Gastrocnemius medialis (tissue), 4 donors: ENCODE measurements at regions not wholly inside any gene's neighbourhood (a gene's known extent, or its start where the extent isn't known, plus 50 kb on each side); places are given as distances from the start of the nearest gene placed in this dataset.

ENCODE experiments used
- ATAC-seq, 2 donors: fragments of 150-250 bp; one replicate each; pipeline ENCODE4 v1.9.1; 2016
- DNase-seq, 2 donors: peaks; one replicate each; pipeline ENCODE4 v3.0.0-alpha.2; 2019
- H3K27ac ChIP-seq, 4 donors: fragments of 200-600 bp; sonication (generic); 1 replicate in 1 of 4; 2 replicates in 3 of 4; pipeline ENCODE4 v1.5.1; 2016 to 2018; ENCODE audit warnings: mild to moderate bottlenecking in 2 of 4, moderate library complexity in 1 of 4
- H3K27me3 ChIP-seq, 3 donors: fragments of 200-600 bp; sonication (generic) in 2 of 3; 1 replicate in 1 of 3; 2 replicates in 2 of 3; pipeline versions ENCODE4 v1.5.1 to v1.6.0; 2016 to 2019; ENCODE audit warnings: mild to moderate bottlenecking in 1 of 3, moderate library complexity in 1 of 3
- H3K36me3 ChIP-seq, 2 donors: fragments of 200-600 bp; sonication (generic) in 1 of 2; one replicate each; pipeline ENCODE4 v1.5.1; 2017 to 2018
- H3K4me1 ChIP-seq, 2 donors: fragments of 200-600 bp; sonication (generic) in 1 of 2; one replicate each; pipeline ENCODE4 v1.5.1; 2016 to 2017; ENCODE audit warnings: mild to moderate bottlenecking in 2 of 2
- H3K4me3 ChIP-seq, 4 donors: fragments of 200-600 bp; sonication (generic) in 3 of 4; 1 replicate in 1 of 4; 2 replicates in 3 of 4; pipeline ENCODE4 v1.5.1; 2016 to 2019; ENCODE audit warnings: mild to moderate bottlenecking in 2 of 4
- H3K9me3 ChIP-seq, 3 donors: fragments of 200-600 bp; sonication (generic) in 2 of 3; 1 replicate in 1 of 3; 2 replicates in 2 of 3; pipeline ENCODE4 v1.5.1; 2016 to 2019
- CTCF ChIP-seq, 5 experiments: fragments of 450-650 bp in 3 of 5; fragments of 200-600 bp in 2 of 5; sonication (generic) in 2 of 5; IDR thresholded peaks in 4 of 5; conservative IDR thresholded peaks in 1 of 5; 1 replicate in 4 of 5; 2 replicates in 1 of 5; pipeline ENCODE4 v1.5.1; 2016 to 2019; ENCODE audit warnings: antibody characterized with exemption in 5 of 5, mild to moderate bottlenecking in 3 of 5, moderate library complexity in 3 of 5
- POLR2A ChIP-seq, 2 donors: fragments of 450-650 bp; IDR thresholded peaks; one replicate each; pipeline ENCODE4 v1.6.1; 2017; ENCODE audit warnings: antibody characterized with exemption in 2 of 2, mild to moderate bottlenecking in 2 of 2, moderate library complexity in 2 of 2
- in situ Hi-C, 4 donors: fragments of 200-750 bp; cut with MboI; loops; one replicate each; pipeline versions ENCODE4 v1.15.0 to v1.8.0; 2017; ENCODE audit warnings: low sequenced_read_pairs in 4 of 4
- intact Hi-C: fragments of 100-400 bp; cut with DNase I; formaldehyde crosslinking; loops from one replicate; pipeline ENCODE4 v1.15.1; 2023; ENCODE audit warnings: low total_unique reads

GRCh38 chr5:40391642-40392041 lies 288.1 kb upstream of the PTGER4 start:
- Histone ChIP-seq H3K27ac (no peak overlapping the region), H3K4me3 (no peak overlapping the region), H3K36me3 (no peaks in the 10 kb centered on the region), H3K9me3 (no peaks in the 10 kb centered on the region), H3K27me3 (no peaks in the 10 kb centered on the region), H3K4me1 (peaks cover 3 to 5% of the 10 kb centered on the region in 2 donors)
- in situ Hi-C loops (loop anchor here in 1 of 4 donors (25.0 kb wide), 1 partner anchor 296 kb away; the partner anchor contains the start of gene PTGER4), intact Hi-C loops (no loop called here)
- TF ChIP-seq CTCF (IDR thresholded peaks at IDR 0.05 in 4 of 5, conservative IDR thresholded peaks at IDR 0.05 in 1 of 5) (no peak), POLR2A (IDR thresholded peaks at IDR 0.05) (no peak)
- DNase-seq (no peak), ATAC-seq (no peak)

GRCh38 chr5:40390281-40391149 lies 289.2 kb upstream of the PTGER4 start:
- TF ChIP-seq CTCF (IDR thresholded peaks at IDR 0.05 in 4 of 5, conservative IDR thresholded peaks at IDR 0.05 in 1 of 5) = no peak
- Histone ChIP-seq H3K4me3 (no peak overlapping the region), H3K27me3 (no peaks in the 10 kb centered on the region), H3K27ac (peak overlapping the region in 1 of 4 donors; percentile 4), H3K36me3 (no peaks in the 10 kb centered on the region), H3K4me1 (peaks cover 3 to 5% of the 10 kb centered on the region in 2 donors), H3K9me3 (no peaks in the 10 kb centered on the region)
- DNase-seq = no peak
- intact Hi-C loops = no loop called here
- in situ Hi-C loops = loop anchor here in 1 of 4 donors (25.0 kb wide), 1 partner anchor 297 kb away; the partner anchor contains the start of gene PTGER4
- ATAC-seq = no peak

GRCh38 chr5:40389591-40389990 lies 290.1 kb upstream of the PTGER4 start:
- Histone ChIP-seq H3K27me3 (no peaks in the 10 kb centered on the region), H3K4me1 (peaks cover 3 to 5% of the 10 kb centered on the region in 2 donors), H3K4me3 (no peak overlapping the region), H3K27ac (no peak overlapping the region), H3K36me3 (no peaks in the 10 kb centered on the region), H3K9me3 (no peaks in the 10 kb centered on the region)
- intact Hi-C loops (no loop called here), in situ Hi-C loops (loop anchor here in 1 of 4 donors (25.0 kb wide), 1 partner anchor 298 kb away; the partner anchor contains the start of gene PTGER4)
- no peak for TF ChIP-seq CTCF (IDR thresholded peaks at IDR 0.05 in 4 of 5, conservative IDR thresholded peaks at IDR 0.05 in 1 of 5)
- TF ChIP-seq POLR2A (IDR thresholded peaks at IDR 0.05) = no peak
- ATAC-seq = no peak
- no peak for DNase-seq

- no peaks in the 10 kb centered on the region for H3K36me3 ChIP-seq
- DNase-seq (no peak), ATAC-seq (no peak)
- intact Hi-C loops = no loop called here
- H3K4me3 ChIP-seq = no peak overlapping the region
- in situ Hi-C loops = loop anchor here in 1 of 4 donors (25.0 kb wide), 1 partner anchor 301 kb away; the partner anchor contains the start of gene PTGER4
- no peak overlapping the region for H3K27ac ChIP-seq
- peaks cover 2% of the 10 kb centered on the region in 2 donors for H3K4me1 ChIP-seq
- H3K9me3 ChIP-seq = no peaks in the 10 kb centered on the region
- TF ChIP-seq POLR2A (IDR thresholded peaks at IDR 0.05) (no peak), CTCF (IDR thresholded peaks at IDR 0.05 in 4 of 5, conservative IDR thresholded peaks at IDR 0.05 in 1 of 5) (no peak)
- H3K27me3 ChIP-seq = no peaks in the 10 kb centered on the region
Measured at GRCh38 chr5:40386289-40386688, 293.4 kb upstream of the PTGER4 start.
